HG03039 (cell line): ENCODE measurements at regions not wholly inside any gene's neighbourhood (a gene's known extent, or its start where the extent isn't known, plus 50 kb on each side); places are given as distances from the start of the nearest gene placed in this dataset.
"Not testable (repeated sequence)": the region's sequence is repeated elsewhere in the genome, so short reads cannot be mapped to it uniquely, and the experiment has no call there.

Source experiments
- ATAC-seq: cut with Tn5 transposase; IDR thresholded peaks from one replicate; pipeline ENCODE4 v1.9.1; 2021; ENCODE audit warnings: mild to moderate bottlenecking, moderate library complexity; ENCODE audit not compliant: unreplicated experiment

- ATAC-seq = no peak
Observed at GRCh38 chr3:169029674-169030285, 633.7 kb downstream of the MECOM start.

- ATAC-seq = no peak
Observed at GRCh38 chr3:169028716-169029115, 634.8 kb downstream of the MECOM start.

- ATAC-seq = no peak
Observed at GRCh38 chr3:169026543-169027182, 636.8 kb downstream of the MECOM start.

- ATAC-seq = no peak
Observed at GRCh38 chr3:169022457-169022856, 641.1 kb downstream of the MECOM start.

GRCh38 chr3:169020371-169020770, 643.1 kb downstream of the MECOM start:
- no peak for ATAC-seq

GRCh38 chr3:169009453-169009852, 654.1 kb downstream of the MECOM start:
- ATAC-seq = no peak

- ATAC-seq = no peak
Observed at GRCh38 chr3:169008776-169009358, 654.6 kb downstream of the MECOM start.

- ATAC-seq = no peak
Observed at GRCh38 chr3:169007145-169007544, 656.4 kb downstream of the MECOM start.

GRCh38 chr3:169006398-169006797, 657.1 kb downstream of the MECOM start:
- not testable (repeated sequence) for ATAC-seq

GRCh38 chr3:169002689-169003088, 660.8 kb downstream of the MECOM start:
- ATAC-seq = no peak

- ATAC-seq = no peak
Observed at GRCh38 chr3:168998792-168999191, 664.7 kb downstream of the MECOM start.

GRCh38 chr3:168997488-168997887, 666.0 kb downstream of the MECOM start:
- no peak for ATAC-seq

GRCh38 chr3:168996622-168997021, 666.9 kb downstream of the MECOM start:
- no peak for ATAC-seq

GRCh38 chr3:168995129-168995528, 668.4 kb downstream of the MECOM start:
- no peak for ATAC-seq

- no peak for ATAC-seq
Observed at GRCh38 chr3:168991803-168992202, 671.7 kb downstream of the MECOM start.

- no peak for ATAC-seq
Observed at GRCh38 chr3:168990621-168991020, 672.9 kb downstream of the MECOM start.

- ATAC-seq = no peak
Observed at GRCh38 chr3:168990134-168990533, 673.4 kb downstream of the MECOM start.

- no peak for ATAC-seq
Observed at GRCh38 chr3:168989396-168989795, 674.1 kb downstream of the MECOM start.

- ATAC-seq = no peak
Observed at GRCh38 chr3:168988853-168989252, 674.7 kb downstream of the MECOM start.

- ATAC-seq = no peak
Observed at GRCh38 chr3:168984872-168985271, 678.6 kb downstream of the MECOM start.

- no peak for ATAC-seq
Observed at GRCh38 chr3:168983046-168983445, 680.5 kb downstream of the MECOM start.

GRCh38 chr3:168981396-168981795, 682.1 kb downstream of the MECOM start:
- no peak for ATAC-seq
